ENCODE measurements at regions not wholly inside any gene's neighbourhood (a gene's known extent, or its start where the extent isn't known, plus 50 kb on each side); places are given as distances from the start of the nearest gene placed in this dataset.

- TF ChIP-seq EZH2 (IDR thresholded peaks at IDR 0.05; ENCODE audit: borderline replicate concordance, low read length) = no peak
- no peak for TF ChIP-seq CTCF (IDR thresholded peaks at IDR 0.05; ENCODE audit: low read length)
These were observed 179.9 kb upstream of the EEA1 start for GRCh38 chr12:93108985-93109384.
